ENCODE measurements at regions not wholly inside any gene's neighbourhood (a gene's known extent, or its start where the extent isn't known, plus 50 kb on each side); places are given as distances from the start of the nearest gene placed in this dataset.

- ATAC-seq (ENCODE audit: poor library complexity) (no peak), DNase-seq (no peak)
- intact Hi-C loops (cut with DNase I) = no loop called here
Measured at GRCh38 chr7:9978106-9979064, 995.3 kb upstream of the PHF14 start.

DNA sequence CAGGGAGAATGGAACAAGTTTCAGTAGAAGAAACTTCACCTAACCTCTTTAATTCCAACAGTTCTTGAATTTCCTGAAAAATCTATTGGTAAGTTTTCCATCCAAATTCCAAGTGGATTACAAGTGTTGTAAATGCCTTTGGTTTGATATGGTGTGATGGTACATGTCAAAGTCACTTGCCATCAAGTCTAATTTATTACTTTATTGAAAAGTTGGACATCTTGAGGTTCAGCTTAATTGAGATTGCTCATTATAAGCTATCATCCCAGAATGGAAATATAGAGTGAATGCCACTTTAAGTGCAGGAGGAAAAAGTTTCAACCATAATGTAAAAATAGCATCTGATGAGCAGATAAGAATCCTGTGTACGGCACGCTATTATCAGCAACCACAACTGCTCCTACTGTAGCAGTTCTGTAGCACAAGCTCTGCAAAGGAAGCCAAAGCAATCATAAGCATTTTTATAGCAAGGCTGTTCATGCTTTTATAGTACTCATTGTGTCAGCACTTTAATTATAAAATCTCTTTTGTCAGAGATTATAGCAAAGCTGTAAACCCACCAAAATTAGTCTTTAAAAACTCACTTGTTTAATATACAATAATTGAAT lies 991.8 kb upstream of the PHF14 start:
- intact Hi-C loops (cut with DNase I) = no loop called here
- no peak for DNase-seq

DNA sequence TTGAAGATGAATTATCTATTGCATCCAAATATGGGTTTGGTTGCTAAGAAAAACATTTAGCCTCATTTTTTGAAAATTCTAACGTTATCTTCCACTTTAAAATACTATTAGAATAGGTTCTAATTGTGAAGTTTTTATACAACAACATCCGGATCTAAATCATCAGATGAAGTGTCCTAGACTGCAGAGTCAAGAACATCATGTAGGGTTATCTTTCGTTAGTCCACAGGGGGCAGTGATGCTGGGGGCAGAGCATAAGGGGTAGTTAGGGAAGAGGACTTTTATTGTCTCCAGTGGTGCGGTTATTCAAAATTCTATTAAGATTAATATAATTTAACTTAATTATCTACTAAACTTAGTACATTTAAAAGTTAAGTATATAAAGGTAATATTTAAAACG lies 990.6 kb upstream of the PHF14 start:
- no peak for DNase-seq
- intact Hi-C loops (cut with DNase I) = no loop called here
- no peak for ATAC-seq (ENCODE audit: poor library complexity)

More for the DNA sequence above, 991.8 kb upstream of the PHF14 start:
- ATAC-seq (ENCODE audit: poor library complexity) = no peak

DNA sequence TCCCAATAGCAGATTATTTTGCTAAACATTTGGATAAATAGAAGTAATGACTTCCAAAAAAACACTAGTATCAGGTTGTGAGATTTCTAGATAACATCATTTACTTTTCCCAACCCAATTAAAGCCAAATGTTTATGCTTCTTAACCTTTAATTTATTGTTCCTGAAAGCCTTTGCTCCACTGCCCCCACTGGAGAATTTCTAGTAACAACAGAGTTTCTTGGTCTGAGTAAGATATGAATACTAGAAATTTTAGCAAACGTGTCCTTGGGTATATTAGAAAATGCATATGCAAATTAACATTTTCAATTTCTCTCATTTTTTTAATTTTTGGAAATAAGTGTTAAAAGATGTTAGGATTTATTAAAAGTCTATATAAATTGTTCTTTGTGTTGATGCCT lies 958.0 kb upstream of the PHF14 start:
- intact Hi-C loops (cut with DNase I) = no loop called here
- DNase-seq (no peak), ATAC-seq (ENCODE audit: poor library complexity) (no peak)

DNA sequence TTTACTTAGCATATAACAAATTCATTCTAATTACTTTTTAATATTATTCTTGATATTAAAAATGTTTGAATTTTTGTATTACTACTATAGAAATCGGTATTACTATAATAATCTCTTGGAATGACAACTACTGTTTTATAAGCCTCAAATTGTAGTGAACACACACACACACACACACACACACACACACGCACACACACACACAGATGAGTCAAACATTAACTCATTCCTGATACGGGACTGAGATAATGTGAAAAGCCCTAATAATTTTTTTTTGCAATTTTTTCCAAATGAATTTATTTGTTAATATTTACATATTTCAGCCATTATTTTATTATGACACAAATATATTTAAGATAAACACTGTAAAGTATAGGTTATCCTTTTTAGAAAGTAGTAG lies 951.2 kb upstream of the PHF14 start:
- intact Hi-C loops (cut with DNase I) = loop anchor here (10.0 kb wide), 1 partner anchor 392 kb away; no protein-coding TSS in a partner anchor
- no peak for DNase-seq
- no peak for ATAC-seq (ENCODE audit: poor library complexity)

- ATAC-seq (ENCODE audit: poor library complexity) (no peak), DNase-seq (no peak)
- intact Hi-C loops (cut with DNase I) = loop anchor here (10.0 kb wide), 1 partner anchor 392 kb away; no protein-coding TSS in a partner anchor
Measured at GRCh38 chr7:10022957-10023356, 950.7 kb upstream of the PHF14 start.

- DNase-seq = no peak
- intact Hi-C loops (cut with DNase I) = no loop called here
- ATAC-seq (ENCODE audit: poor library complexity) = no peak
Measured at GRCh38 chr7:10034843-10035556, 938.7 kb upstream of the PHF14 start.

DNA sequence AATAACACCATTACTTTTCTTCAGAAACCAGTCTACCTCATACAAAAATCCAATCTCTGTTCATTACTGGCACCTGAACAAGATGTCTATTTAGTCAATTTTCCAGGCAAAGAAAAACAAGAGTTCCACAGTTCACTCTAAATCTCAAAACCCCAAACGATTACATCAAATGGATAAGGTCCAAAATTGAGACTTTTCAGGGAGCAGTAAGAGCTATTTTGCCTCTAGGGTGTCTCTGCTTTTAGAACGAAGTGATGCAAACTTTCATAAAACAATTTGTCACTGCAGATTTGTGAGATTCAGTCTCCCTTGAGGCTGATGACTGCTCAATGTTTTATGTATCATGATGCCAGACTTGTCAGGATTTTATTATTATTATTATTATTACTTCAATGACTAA lies 937.0 kb upstream of the PHF14 start:
- no peak for ATAC-seq (ENCODE audit: poor library complexity)
- DNase-seq = no peak
- intact Hi-C loops (cut with DNase I) = no loop called here

- intact Hi-C loops (cut with DNase I) = no loop called here
- DNase-seq (no peak), ATAC-seq (ENCODE audit: poor library complexity) (no peak)
Measured at GRCh38 chr7:10038351-10038750, 935.3 kb upstream of the PHF14 start.

DNA sequence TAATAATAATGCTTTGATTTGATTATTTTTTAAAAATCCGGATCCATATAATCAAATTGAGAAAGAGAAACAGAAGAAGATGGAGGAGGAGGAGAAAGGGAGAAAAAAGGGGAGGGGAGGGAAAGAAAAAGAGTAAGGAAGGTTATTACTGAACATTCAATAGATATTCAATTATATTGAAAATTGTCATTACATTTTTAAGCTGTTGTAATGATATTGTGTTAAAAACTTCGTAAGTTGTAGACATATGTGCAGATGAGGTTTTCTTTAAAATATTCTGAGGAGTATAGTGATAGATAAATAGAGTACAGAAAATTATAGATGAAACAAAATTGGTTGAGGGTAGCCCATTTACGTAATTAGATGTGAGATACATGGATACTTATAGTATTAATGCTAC lies 933.0 kb upstream of the PHF14 start:
- intact Hi-C loops (cut with DNase I) = no loop called here
- ATAC-seq (ENCODE audit: poor library complexity) (no peak), DNase-seq (no peak)

- intact Hi-C loops (cut with DNase I) = no loop called here
- no peak for ATAC-seq (ENCODE audit: poor library complexity)
- no peak for DNase-seq
Measured at GRCh38 chr7:10070899-10071298, 902.8 kb upstream of the PHF14 start.

GRCh38 chr7:10075866-10076265 lies 897.8 kb upstream of the PHF14 start:
- DNase-seq (no peak), ATAC-seq (ENCODE audit: poor library complexity) (no peak)
- intact Hi-C loops (cut with DNase I) = no loop called here

DNA sequence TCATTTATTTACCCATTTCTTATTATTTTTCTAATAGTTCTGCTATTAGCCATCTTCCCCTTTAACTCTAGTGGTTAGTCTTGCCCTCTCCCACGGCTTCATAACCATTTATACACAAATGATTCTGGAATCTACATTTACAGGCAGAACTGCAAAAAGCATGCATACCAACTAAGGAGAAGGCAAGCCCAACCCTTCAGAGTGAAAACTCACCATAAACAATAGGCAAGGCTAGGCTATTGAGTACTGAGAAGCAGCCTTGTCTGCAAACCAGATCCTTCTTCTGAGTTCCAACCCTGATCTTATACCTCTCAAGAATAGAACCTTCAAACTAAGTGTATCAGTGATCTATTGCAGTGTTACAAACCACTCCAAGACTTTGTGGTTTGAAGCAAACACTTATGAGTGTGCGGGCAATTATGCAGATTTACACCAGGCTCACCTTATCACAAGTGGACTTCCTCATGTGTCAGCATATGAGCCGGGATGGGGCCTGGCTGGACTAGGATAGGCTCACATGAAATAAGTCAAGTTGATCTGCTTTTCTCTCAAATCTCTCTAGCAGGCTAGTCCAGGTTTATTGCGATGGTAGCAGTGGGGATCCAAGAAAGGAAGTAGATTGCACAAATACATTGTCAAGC lies 896.9 kb upstream of the PHF14 start:
- DNase-seq (no peak), ATAC-seq (ENCODE audit: poor library complexity) (no peak)
- intact Hi-C loops (cut with DNase I) = no loop called here

- no peak for ATAC-seq (ENCODE audit: poor library complexity)
Measured at GRCh38 chr7:10079572-10079971, 894.1 kb upstream of the PHF14 start.

GRCh38 chr7:10082896-10083295 lies 890.8 kb upstream of the PHF14 start:
- DNase-seq = no peak
- intact Hi-C loops (cut with DNase I) = no loop called here

More at GRCh38 chr7:10079572-10079971, 894.1 kb upstream of the PHF14 start:
- intact Hi-C loops (cut with DNase I) = no loop called here
- no peak for DNase-seq

GRCh38 chr7:10083766-10084165 lies 889.9 kb upstream of the PHF14 start:
- no peak for DNase-seq
- intact Hi-C loops (cut with DNase I) = no loop called here
- no peak for ATAC-seq (ENCODE audit: poor library complexity)

More at GRCh38 chr7:10082896-10083295, 890.8 kb upstream of the PHF14 start:
- no peak for ATAC-seq (ENCODE audit: poor library complexity)

DNA sequence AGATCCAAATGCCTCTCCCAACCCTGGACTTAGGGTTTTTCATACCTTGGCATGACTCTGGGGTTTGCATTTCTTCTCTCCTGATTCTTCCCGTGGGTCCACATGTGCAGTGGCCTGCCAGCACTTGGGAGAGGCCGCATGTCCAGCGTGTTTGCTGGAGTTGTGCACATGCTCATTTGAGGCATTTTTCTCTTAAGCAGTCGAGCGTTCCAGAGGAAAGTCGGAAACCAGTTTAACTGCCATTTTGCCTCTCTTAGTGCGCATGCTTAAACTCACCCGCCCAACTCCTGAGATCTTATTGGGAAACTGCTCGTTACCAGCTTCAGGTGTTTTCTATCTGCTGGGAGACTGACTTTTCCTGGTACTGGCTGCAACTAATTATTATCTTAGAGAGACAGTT lies 888.4 kb upstream of the PHF14 start:
- intact Hi-C loops (cut with DNase I) = no loop called here
- ATAC-seq (ENCODE audit: poor library complexity) = no peak
- no peak for DNase-seq

GRCh38 chr7:10100572-10100971 lies 873.1 kb upstream of the PHF14 start:
- DNase-seq (no peak), ATAC-seq (ENCODE audit: poor library complexity) (no peak)
- intact Hi-C loops (cut with DNase I) = no loop called here

GRCh38 chr7:10101351-10101750 lies 872.3 kb upstream of the PHF14 start:
- intact Hi-C loops (cut with DNase I) = no loop called here

More at GRCh38 chr7:10101351-10101750, 872.3 kb upstream of the PHF14 start:
- ATAC-seq (ENCODE audit: poor library complexity) = no peak
- DNase-seq = no peak
